ENCODE measurements at regions not wholly inside any gene's neighbourhood (a gene's known extent, or its start where the extent isn't known, plus 50 kb on each side); places are given as distances from the start of the nearest gene placed in this dataset.

DNA sequence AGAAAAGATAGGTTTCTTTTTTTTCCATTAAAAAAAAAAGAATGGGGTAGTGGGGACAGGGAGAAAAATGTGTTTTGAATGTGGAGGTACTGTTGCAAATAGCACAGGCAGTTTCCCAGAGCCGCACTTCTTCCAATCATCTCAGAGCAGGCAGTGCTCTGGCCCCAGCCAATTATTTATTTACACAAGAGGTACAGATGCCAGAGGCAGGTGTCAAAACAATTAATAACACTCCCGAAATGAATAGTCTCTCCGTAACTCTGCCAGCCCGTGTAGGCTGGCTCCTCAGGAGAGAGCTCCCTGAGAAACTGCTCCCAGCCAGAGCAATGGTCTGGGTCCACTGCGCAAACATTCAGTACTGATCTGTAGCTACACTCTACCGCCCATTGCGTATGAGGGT is 130.8 kb upstream of the IL1RAPL2 start:
- ChIA-PET POLR2A (ENCODE audit: partially characterized antibody) (no interaction called here), CTCF (ENCODE audit: partially characterized antibody) (no interaction called here)
- Histone ChIP-seq H2BK12ac (ENCODE audit: low read depth, low read length) (no peak overlapping the region), H3K9me3 (ENCODE audit: insufficient read depth in 2 of 2, low read depth in 1 of 2, low read length in 1 of 2) (no peaks in the 10 kb centered on the region), H2AK5ac (ENCODE audit: low read depth, low read length) (no peak overlapping the region), H3K79me1 (ENCODE audit: low read depth, low read length) (no peaks in the 10 kb centered on the region), H3K4me3 (ENCODE audit: extremely low read depth in 1 of 4, insufficient read depth in 2 of 4, low read depth in 3 of 4, low read length in 4 of 4) (no peak overlapping the region), H4K20me1 (replicated peaks in 1 of 2; ENCODE audit: control insufficient read depth in 1 of 2, insufficient read depth in 2 of 2, low read length in 2 of 2) (no peaks in the 10 kb centered on the region), H3K4me2 (ENCODE audit: insufficient read depth in 1 of 2, low read depth in 2 of 2, low read length in 2 of 2) (no peak overlapping the region), H3K27ac (ENCODE audit: low read depth, low read length) (no peak overlapping the region), H3K14ac (ENCODE audit: insufficient read length) (no peak overlapping the region), H3K36me3 (ENCODE audit: control insufficient read depth in 2 of 4, insufficient read depth in 4 of 4, low read length in 3 of 4) (no peaks in the 10 kb centered on the region), H3K18ac (ENCODE audit: extremely low read depth, low read length) (no peak overlapping the region), H4K91ac (replicated peaks; ENCODE audit: insufficient read length, low read length) (no peak overlapping the region), H2AFZ (ENCODE audit: low read length) (no peak overlapping the region), H4K5ac (ENCODE audit: insufficient read length, low read depth, low read length) (no peak overlapping the region), H3K27me3 (replicated peaks in 1 of 4; ENCODE audit: control insufficient read depth in 3 of 4, extremely low read depth in 1 of 4, insufficient read depth in 3 of 4, low read length in 3 of 4) (no peaks in the 10 kb centered on the region), H2BK15ac (ENCODE audit: low read length) (no peak overlapping the region), H2BK5ac (ENCODE audit: low read depth, low read length) (no peak overlapping the region), H4K8ac (ENCODE audit: extremely low read depth, insufficient read depth, low read length) (no peak overlapping the region), H3K4me1 (replicated peaks in 1 of 4; ENCODE audit: control insufficient read depth in 3 of 4, insufficient read depth in 4 of 4, low read length in 3 of 4) (no peaks in the 10 kb centered on the region), H3K56ac (replicated peaks; ENCODE audit: insufficient read length, low read depth, low read length) (no peak overlapping the region), H3K9ac (replicated peaks in 1 of 4; ENCODE audit: extremely low read depth in 1 of 4, low read depth in 3 of 4, low read length in 3 of 4) (no peak overlapping the region), H3K4ac (replicated peaks; ENCODE audit: insufficient read length, low read depth, low read length) (no peak overlapping the region), H2BK20ac (ENCODE audit: low read length) (no peak overlapping the region), H2BK120ac (replicated peaks; ENCODE audit: low read depth, low read length) (no peak overlapping the region), H3K23ac (ENCODE audit: insufficient read length) (no peak overlapping the region), H3K23me2 (ENCODE audit: low read depth, low read length) (no peaks in the 10 kb centered on the region), H3K79me2 (ENCODE audit: control insufficient read depth in 1 of 2, insufficient read depth in 2 of 2, low read length in 2 of 2) (no peaks in the 10 kb centered on the region)
- no peak for DNase-seq (ENCODE audit: low read depth in 1 of 2, low spot score in 2 of 2)
- no peak for FAIRE-seq
- TF ChIP-seq KDM1A (IDR thresholded peaks at IDR 0.05; ENCODE audit: borderline replicate concordance, low read length) = no peak
- no peak for TF ChIP-seq CBX5 (IDR thresholded peaks at IDR 0.05; ENCODE audit: low read depth, low read length)
- TF ChIP-seq KDM4A (IDR thresholded peaks at IDR 0.05; ENCODE audit: low read depth, low read length, severe bottlenecking) = no peak
- no peak for TF ChIP-seq ZNF274 (IDR thresholded peaks at IDR 0.05; ENCODE audit: borderline replicate concordance, extremely low read depth, low read length)
- TF ChIP-seq EP300 (IDR thresholded peaks at IDR 0.05; ENCODE audit: borderline replicate concordance in 1 of 2, low read depth in 2 of 2, low read length in 2 of 2) = no peak
- no peak for TF ChIP-seq JUN (IDR thresholded peaks at IDR 0.05; ENCODE audit: low read depth, low read length)
- TF ChIP-seq JUND (IDR thresholded peaks at IDR 0.05; ENCODE audit: low read length) = no peak
- no peak for TF ChIP-seq RFX5 (IDR thresholded peaks at IDR 0.05; ENCODE audit: borderline replicate concordance, low read depth, low read length)
- no peak for TF ChIP-seq NANOG (IDR thresholded peaks at IDR 0.05; ENCODE audit: insufficient read depth, low read depth, low read length, poor library complexity, severe bottlenecking)
- WGBS, 2 experiments (ENCODE audit: extremely low coverage in 1 of 2, insufficient coverage in 1 of 2, insufficient read length in 1 of 2, insufficient replicate concordance in 2 of 2, low coverage in 1 of 2, low lambda C conversion rate in 2 of 2, missing lambda C conversion rate in 1 of 2) = 98% methylated on average over 6 of the region's 7 CpGs; no CpG with 5 or more reads in 1 of the 2 experiments

All from H1 (cell line).